KMS-11 (cell line): ENCODE measurements at regions not wholly inside any gene's neighbourhood (a gene's known extent, or its start where the extent isn't known, plus 50 kb on each side); places are given as distances from the start of the nearest gene placed in this dataset.
"Not testable (repeated sequence)": the region's sequence is repeated elsewhere in the genome, so short reads cannot be mapped to it uniquely, and the experiment has no call there.

Experiments
- H2AFZ ChIP-seq: fragments of 200-600 bp; sonication (generic); 2 replicates; pipeline ENCODE4 v1.6.1; 2016; ENCODE audit warnings: antibody characterized with exemption, mixed run types, low read depth
- H3K27ac ChIP-seq: fragments of 200-600 bp; sonication (generic); 2 replicates; pipeline ENCODE4 v1.6.1; 2016; ENCODE audit warnings: mild to moderate bottlenecking, mixed run types
- H3K27me3 ChIP-seq: fragments of 200-600 bp; sonication (generic); 2 replicates; pipeline ENCODE4 v1.6.1; 2017; ENCODE audit warnings: mild to moderate bottlenecking, low read depth, mixed run types, moderate library complexity; ENCODE audit not compliant: insufficient read depth
- H3K36me3 ChIP-seq: fragments of 200-600 bp; sonication (generic); 2 replicates; pipeline ENCODE4 v1.6.1; 2017; ENCODE audit warnings: mild to moderate bottlenecking, mixed run types; ENCODE audit not compliant: insufficient read depth
- H3K4me1 ChIP-seq: fragments of 200-600 bp; sonication (generic); 2 replicates; pipeline ENCODE4 v1.6.1; 2016; ENCODE audit warnings: mild to moderate bottlenecking, low read depth, mixed run types; ENCODE audit not compliant: poor library complexity, severe bottlenecking
- H3K4me2 ChIP-seq: fragments of 200-600 bp; sonication (generic); 2 replicates; pipeline ENCODE4 v1.7.0; 2016; ENCODE audit warnings: mild to moderate bottlenecking, mixed run types
- H3K4me3 ChIP-seq: fragments of 200-600 bp; sonication (generic); IDR thresholded peaks from 2 replicates; pipeline ENCODE4 v1.6.1; 2017; ENCODE audit warnings: low read depth, low read length, mixed read lengths; ENCODE audit not compliant: insufficient read depth
- H3K79me2 ChIP-seq: fragments of 200-600 bp; sonication (generic); 2 replicates; pipeline ENCODE4 v1.6.1; 2016; ENCODE audit warnings: low read depth, mixed run types; ENCODE audit not compliant: insufficient read depth
- H3K9ac ChIP-seq: fragments of 200-600 bp; sonication (generic); 2 replicates; pipeline ENCODE4 v1.6.1; 2016; ENCODE audit warnings: mild to moderate bottlenecking, mixed run types
- H4K20me1 ChIP-seq: fragments of 200-600 bp; sonication (generic); 2 replicates; pipeline ENCODE4 v1.6.1; 2016; ENCODE audit warnings: mild to moderate bottlenecking, mixed run types; ENCODE audit not compliant: insufficient read depth
- TF ChIP-seq, protein P1 (sequence below): fragments of 200-600 bp; sonication (generic); conservative IDR thresholded peaks from 2 replicates; pipeline ENCODE4 v1.6.1; 2017; ENCODE audit warnings: low read depth, mild to moderate bottlenecking, antibody characterized with exemption, low read length, moderate library complexity, mixed read lengths

DNA sequence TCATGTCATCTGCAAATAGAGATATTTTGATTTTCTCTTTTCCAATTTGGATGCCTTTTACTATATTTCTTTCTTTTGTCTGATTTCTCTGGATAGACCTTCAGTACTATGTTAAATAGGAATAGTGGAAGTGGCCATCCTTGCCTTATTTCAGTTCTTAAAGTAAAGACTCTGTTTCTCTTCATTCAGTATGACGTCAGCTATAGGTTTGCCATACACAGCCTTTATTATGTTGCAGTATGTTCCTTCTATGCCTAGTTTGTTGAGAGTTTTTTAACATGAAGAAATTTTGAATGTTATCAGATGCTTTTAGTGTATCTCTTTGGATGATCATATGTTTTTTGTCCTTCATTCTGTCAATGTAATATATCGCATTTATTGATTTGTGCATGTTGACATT lies 566.7 kb upstream of the ROBO1 start:
- H4K20me1 ChIP-seq, result no peaks in the 10 kb centered on the region
- TF ChIP-seq, protein P1, sequence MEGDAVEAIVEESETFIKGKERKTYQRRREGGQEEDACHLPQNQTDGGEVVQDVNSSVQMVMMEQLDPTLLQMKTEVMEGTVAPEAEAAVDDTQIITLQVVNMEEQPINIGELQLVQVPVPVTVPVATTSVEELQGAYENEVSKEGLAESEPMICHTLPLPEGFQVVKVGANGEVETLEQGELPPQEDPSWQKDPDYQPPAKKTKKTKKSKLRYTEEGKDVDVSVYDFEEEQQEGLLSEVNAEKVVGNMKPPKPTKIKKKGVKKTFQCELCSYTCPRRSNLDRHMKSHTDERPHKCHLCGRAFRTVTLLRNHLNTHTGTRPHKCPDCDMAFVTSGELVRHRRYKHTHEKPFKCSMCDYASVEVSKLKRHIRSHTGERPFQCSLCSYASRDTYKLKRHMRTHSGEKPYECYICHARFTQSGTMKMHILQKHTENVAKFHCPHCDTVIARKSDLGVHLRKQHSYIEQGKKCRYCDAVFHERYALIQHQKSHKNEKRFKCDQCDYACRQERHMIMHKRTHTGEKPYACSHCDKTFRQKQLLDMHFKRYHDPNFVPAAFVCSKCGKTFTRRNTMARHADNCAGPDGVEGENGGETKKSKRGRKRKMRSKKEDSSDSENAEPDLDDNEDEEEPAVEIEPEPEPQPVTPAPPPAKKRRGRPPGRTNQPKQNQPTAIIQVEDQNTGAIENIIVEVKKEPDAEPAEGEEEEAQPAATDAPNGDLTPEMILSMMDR, result no peak
- no peak overlapping the region for H2AFZ ChIP-seq
- H3K27ac ChIP-seq, result no peak overlapping the region
- H3K9ac ChIP-seq, result no peak overlapping the region
- H3K4me1 ChIP-seq, result no peaks in the 10 kb centered on the region
- no peak overlapping the region for H3K4me2 ChIP-seq
- no peak overlapping the region for H3K4me3 ChIP-seq
- H3K27me3 ChIP-seq, result no peaks in the 10 kb centered on the region
- no peaks in the 10 kb centered on the region for H3K79me2 ChIP-seq
- H3K36me3 ChIP-seq, result no peaks in the 10 kb centered on the region

DNA sequence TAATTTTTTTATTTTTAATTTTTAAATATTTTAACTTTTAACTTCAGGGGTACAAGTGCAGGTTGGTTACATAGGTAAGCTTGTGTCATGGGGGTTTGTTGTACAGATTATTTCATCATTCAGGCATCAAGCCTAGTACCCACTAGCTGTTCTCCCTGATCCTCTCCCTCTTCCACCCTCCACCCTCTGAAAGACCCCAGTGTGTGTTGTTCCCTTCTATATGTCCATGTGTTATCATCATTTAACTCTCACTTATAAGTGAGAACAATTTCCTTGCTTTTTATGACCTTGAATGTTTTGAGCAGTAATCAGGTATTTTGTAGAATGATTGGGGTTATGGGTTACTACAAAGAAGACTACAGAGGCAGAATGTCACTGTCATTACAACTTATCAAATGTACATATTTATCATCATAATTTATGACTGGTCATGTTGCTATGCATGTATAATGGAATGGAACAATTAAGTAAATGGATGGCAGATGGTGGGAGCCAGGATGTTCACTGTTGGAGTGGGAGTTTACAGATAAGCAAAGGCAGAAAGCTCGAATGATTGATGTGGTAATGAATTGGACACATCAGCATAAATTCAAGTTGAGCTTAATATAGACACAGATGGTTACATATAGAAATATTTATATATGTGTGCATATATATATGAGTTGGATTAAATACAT lies 563.8 kb upstream of the ROBO1 start:
- Histone ChIP-seq H3K36me3 (no peaks in the 10 kb centered on the region), H4K20me1 (no peaks in the 10 kb centered on the region)

DNA sequence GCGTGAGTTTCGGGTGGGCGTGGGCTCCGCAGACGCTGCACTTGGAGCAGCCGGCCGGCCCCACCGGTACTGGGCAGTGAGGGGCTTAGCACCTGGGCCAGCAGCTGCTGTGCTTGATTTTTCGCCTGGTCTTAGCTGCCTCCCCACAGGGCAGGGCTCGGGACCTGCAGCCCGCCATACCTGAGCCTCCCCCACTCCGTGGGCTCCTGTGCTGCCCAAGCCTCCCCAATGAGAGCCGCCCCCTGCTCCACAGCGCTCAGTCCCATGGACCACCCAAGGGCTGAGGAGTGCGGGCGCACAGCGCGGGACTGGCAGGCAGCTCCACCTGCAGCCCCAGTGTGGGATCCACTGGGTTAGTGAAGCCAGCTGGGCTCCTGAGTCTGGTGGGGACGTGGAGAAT lies 546.7 kb upstream of the ROBO1 start:
- H3K27me3 ChIP-seq, H3K4me1 ChIP-seq, H4K20me1 ChIP-seq, H3K9ac ChIP-seq, H3K27ac ChIP-seq, H2AFZ ChIP-seq, H3K79me2 ChIP-seq, H3K4me3 ChIP-seq, H3K36me3 ChIP-seq, H3K4me2 ChIP-seq: not testable (repeated sequence)

More for the DNA sequence above, 563.8 kb upstream of the ROBO1 start:
- Histone ChIP-seq H3K4me3 (no peak overlapping the region), H2AFZ (no peak overlapping the region), H3K79me2 (no peaks in the 10 kb centered on the region), H3K4me2 (no peak overlapping the region), H3K27ac (no peak overlapping the region), H3K27me3 (no peaks in the 10 kb centered on the region), H3K9ac (no peak overlapping the region), H3K4me1 (no peaks in the 10 kb centered on the region)
- TF ChIP-seq, protein P1, result no peak

DNA sequence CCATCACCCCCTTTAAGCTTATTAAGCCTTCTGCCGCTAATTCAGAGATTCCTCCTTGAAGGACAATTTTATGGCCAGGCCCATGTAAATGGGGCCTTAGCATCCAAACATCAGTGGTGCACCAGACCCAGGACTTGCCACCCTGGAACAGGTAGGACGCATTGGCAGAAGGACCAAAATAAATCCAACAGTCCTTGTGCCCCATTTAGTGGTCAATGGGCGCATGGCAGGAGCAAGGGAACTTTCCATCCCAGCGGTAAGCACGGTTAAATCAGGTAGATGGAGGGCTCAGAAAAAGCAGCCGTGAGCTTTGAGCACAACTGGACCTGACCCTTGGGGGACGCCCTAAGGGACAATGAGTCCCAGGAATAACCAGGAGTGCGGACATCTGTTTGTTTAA lies 540.8 kb upstream of the ROBO1 start:
- Histone ChIP-seq H3K79me2 (no peaks in the 10 kb centered on the region), H3K27me3 (no peaks in the 10 kb centered on the region), H3K36me3 (no peaks in the 10 kb centered on the region), H3K27ac (no peak overlapping the region), H3K4me2 (no peak overlapping the region), H2AFZ (no peak overlapping the region), H3K4me1 (no peaks in the 10 kb centered on the region), H3K4me3 (no peak overlapping the region), H3K9ac (no peak overlapping the region), H4K20me1 (no peaks in the 10 kb centered on the region)
- TF ChIP-seq, protein P1, result no peak

DNA sequence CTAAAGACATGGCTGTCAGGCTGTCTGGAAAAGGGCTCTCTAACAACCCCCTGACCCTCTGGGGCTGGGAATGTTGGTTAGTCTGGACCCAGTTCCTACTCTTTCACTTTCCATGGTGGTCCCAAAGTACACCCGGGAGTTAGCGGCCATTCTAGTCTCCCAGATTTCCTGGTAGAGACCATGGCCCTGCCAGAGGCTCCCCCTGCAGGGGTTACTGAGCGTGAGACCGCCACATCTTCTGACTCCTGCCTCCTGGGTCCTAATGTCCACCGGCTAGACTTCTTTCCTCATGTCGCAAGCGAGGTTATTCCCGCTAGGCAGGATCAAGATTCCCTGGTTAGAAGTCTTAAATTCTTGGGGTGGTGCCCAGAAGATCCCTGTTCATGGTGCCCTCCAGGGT lies 540.0 kb upstream of the ROBO1 start:
- TF ChIP-seq, protein P1, result no peak
- no peaks in the 10 kb centered on the region for H3K36me3 ChIP-seq
- no peak overlapping the region for H2AFZ ChIP-seq
- no peak overlapping the region for H3K4me2 ChIP-seq
- H4K20me1 ChIP-seq, result no peaks in the 10 kb centered on the region
- H3K27ac ChIP-seq, result no peak overlapping the region
- H3K9ac ChIP-seq, result no peak overlapping the region
- H3K4me3 ChIP-seq, result no peak overlapping the region
- no peaks in the 10 kb centered on the region for H3K79me2 ChIP-seq
- no peaks in the 10 kb centered on the region for H3K27me3 ChIP-seq
- no peaks in the 10 kb centered on the region for H3K4me1 ChIP-seq
